Choroid plexus epithelial cell (primary cell): ENCODE measurements at regions not wholly inside any gene's neighbourhood (a gene's known extent, or its start where the extent isn't known, plus 50 kb on each side); places are given as distances from the start of the nearest gene placed in this dataset.

Experiments
- DNase-seq: peaks from one replicate; pipeline ENCODE4 v3.0.0-alpha.2; 2010; ENCODE audit warnings: low read depth
- H3K4me3 ChIP-seq: 2 replicates; pipeline ENCODE4 v1.5.1; 2011; ENCODE audit warnings: low read depth, mild to moderate bottlenecking, control low read depth, low read length, moderate library complexity
- TF ChIP-seq, protein P1 (sequence below): conservative IDR thresholded peaks from 2 replicates; pipeline ENCODE4 v1.5.1; 2011; ENCODE audit warnings: low read depth, mild to moderate bottlenecking, control low read depth, inconsistent platforms, low read length, moderate library complexity

DNA sequence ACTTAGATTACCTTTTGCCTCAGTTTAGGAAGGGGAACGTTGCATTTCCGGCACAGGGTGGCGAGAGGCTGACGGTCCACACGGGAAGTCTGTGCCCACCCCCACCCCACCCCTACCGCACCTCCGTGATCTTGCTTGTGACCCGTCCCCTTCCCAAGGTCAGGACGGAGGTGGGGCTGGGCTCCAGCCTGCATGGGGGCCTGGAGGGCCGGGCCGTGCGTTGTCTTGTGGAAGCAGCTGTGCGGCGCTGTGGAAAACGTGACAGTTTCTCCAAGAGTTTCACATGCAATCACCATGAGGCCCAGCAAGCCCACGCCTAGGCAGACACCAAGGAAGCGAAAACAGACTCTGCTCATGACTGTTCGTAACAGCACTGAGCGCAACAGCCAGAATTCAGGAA, 76.8 kb upstream of the HDAC4 start:
- DNase-seq = no peak

DNA sequence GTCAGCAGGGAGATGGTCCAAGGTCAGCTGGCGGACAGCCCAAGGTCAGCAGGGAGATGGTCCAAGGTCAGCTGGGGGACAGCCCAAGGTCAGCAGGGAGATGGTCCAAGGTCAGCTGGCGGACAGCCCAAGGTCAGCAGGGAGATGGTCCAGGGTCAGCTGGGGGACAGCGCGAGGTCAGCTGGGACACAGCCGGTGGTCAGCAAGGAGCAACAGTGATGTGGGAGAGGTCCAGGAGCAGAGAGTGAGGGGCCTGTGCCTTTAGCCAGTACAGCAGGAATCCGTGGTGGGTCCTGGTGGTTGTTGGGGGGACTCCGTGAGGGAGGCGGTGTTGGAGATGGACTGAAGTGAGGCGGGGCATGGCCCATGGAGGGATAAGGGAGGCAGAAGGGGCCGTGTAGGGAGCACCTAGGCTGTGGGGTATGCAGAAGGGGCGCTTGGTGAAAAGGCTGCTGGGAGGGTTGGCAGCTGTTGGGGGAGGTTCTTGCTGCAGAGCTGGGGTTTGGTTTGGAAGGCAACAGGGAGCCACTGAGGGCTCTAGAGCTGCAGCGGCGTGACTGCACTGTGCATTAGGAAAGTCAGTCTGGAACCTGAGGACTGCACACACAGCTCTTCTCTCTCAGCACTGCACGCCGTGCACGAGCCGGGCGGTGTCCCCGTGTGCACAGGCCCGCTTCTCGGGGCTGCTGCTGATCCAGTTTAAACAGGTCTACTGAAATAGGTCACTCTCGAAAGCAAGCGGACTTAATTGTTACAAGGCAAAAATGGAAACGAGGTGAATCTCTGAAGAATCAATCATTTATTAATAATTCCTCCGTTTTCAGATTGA, 76.2 kb upstream of the HDAC4 start:
- H3K4me3 ChIP-seq = no peak overlapping the region
- DNase-seq = no peak
- TF ChIP-seq, protein P1, sequence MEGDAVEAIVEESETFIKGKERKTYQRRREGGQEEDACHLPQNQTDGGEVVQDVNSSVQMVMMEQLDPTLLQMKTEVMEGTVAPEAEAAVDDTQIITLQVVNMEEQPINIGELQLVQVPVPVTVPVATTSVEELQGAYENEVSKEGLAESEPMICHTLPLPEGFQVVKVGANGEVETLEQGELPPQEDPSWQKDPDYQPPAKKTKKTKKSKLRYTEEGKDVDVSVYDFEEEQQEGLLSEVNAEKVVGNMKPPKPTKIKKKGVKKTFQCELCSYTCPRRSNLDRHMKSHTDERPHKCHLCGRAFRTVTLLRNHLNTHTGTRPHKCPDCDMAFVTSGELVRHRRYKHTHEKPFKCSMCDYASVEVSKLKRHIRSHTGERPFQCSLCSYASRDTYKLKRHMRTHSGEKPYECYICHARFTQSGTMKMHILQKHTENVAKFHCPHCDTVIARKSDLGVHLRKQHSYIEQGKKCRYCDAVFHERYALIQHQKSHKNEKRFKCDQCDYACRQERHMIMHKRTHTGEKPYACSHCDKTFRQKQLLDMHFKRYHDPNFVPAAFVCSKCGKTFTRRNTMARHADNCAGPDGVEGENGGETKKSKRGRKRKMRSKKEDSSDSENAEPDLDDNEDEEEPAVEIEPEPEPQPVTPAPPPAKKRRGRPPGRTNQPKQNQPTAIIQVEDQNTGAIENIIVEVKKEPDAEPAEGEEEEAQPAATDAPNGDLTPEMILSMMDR = no peak

More for the DNA sequence above, 76.8 kb upstream of the HDAC4 start:
- H3K4me3 ChIP-seq = no peak overlapping the region
- TF ChIP-seq, protein P1 = no peak

DNA sequence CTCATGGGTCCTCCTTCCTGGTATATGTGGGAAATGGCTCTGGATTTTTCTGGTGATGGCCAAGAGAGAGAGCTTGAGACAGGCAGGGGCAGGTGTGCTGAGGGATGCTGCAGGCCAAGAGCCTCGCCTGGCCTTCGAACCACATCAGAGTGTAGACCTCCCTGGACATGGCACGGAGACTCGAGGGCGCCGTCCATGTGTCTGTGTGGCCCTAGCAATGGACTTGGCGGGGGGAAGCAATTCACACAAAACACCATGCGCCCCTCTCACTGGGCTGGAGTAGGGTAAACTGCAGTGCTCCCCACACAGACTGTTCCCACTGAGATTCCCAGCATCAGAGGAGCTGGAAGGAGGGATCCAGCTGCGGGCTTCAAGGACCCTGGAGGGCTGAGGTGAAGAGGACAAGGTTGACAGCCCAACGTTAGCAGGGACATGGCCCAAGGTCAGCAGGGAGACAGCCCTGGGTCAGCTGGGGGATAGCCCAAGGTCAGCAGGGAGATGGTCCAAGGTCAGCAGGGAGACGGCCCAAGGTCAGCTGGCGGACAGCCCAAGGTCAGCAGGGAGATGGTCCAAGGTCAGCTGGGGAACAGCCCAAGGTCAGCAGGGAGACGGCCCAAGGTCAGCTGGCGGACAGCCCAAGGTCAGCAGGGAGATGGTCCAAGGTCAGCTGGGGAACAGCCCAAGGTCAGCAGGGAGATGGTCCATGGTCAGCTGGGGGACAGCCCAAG, 75.4 kb upstream of the HDAC4 start:
- TF ChIP-seq, protein P1 = no peak
- DNase-seq = no peak
- no peak overlapping the region for H3K4me3 ChIP-seq

DNA sequence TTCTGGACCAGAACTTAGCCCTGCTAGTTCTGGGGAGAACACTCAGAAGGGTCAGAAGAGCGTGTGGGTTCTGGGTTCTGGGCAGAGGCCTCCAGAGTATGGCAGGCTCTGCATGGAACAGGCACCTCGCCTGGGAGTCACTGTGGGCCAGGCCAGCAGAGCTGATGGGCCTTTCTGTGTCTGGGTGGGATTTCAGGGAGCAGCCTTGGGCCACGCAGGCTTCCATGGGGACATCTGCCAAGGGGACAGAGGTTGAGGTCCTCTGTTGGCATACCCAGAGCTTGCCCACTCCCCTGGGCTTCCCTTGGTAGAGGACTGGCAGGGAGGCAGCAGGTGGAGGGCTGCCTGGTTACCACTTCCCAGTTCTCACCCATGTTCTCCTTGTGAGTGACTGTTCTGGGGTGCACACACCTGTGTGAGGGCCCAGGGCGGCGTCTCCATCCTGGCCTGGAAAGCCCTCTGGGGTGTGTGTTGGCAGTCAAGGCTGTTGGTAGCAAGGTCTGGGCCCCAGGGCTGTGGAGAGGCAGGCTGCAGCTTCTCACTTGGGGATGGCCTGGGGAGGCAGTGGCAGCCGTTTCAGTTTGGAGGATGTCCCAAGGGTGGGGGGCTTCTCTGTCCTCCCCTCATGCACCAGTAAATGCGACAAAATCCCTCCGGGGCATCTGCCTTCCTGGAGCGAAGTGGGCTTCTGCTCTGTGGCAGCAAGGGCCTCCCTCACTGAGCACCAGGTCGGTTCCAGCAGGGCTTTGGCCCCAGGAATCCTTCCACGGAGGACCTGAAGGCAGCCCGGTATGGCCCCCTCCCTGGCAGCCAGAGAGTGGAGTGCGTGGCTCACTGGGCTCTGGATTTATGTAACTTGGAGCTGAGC, 74.6 kb upstream of the HDAC4 start:
- H3K4me3 ChIP-seq = no peak overlapping the region
- TF ChIP-seq, protein P1 = no peak
- DNase-seq = no peak

DNA sequence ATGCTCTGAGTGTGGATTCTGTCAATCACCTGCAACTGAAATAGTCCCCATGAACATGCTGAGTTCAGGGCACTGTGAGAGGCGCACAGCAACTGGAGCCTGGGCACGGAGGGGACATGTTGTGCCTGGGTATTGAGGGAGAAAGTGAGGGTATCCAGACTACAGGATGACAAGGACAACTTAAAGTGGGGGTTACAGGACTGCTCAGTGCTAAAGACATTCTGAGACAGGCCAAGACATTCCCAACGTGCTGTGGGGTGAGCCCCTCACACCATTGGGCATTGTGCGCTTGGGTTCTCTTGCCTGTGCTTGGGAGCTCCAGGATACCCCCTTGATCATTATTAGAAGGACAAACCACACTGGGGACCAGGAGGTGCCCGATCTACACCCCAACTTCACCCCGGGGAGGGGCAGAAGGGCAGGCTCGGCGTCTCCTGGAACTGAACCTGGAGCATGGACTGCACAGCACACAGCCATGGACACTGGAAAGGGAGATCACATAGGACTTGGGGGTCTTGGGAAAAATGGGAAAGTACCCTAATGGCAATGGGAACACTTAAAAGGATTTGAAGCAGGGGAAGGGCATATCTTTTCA, 72.5 kb upstream of the HDAC4 start:
- H3K4me3 ChIP-seq = no peak overlapping the region
- TF ChIP-seq, protein P1 = no peak
- DNase-seq = no peak

DNA sequence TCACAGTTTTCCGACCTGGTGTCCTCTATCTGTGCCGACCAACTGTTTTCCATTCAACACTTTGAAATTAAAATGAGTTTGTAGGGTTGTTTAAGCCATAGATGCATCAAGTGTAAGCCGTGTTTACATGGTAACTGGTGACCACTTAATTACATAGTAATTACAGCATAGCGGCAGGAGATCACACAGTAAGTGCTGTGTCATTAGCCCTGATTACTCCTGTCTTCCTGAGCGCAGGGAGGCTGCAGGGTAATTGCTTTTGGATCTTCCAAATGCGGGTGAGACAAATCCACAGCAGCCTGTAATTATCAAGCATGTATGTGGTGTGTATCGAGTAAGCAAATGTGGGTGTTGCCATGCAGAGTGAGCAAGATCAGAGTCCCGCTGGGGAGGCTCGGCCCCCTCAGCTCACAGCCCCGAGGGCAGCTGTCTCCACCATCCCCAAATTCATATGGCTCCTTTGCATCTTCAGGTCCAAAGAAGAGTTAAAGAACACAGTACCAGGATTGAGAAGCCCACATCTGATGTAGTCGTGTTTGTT, 71.5 kb upstream of the HDAC4 start:
- DNase-seq = no peak
- H3K4me3 ChIP-seq = no peak overlapping the region
- TF ChIP-seq, protein P1 = no peak
